Activated CD4-positive, alpha-beta memory T cell treated with anti-CD3 and anti-CD28 coated beads, Interleukin-2, amount 10 ng/mL, durations not matched to agents 7 days and 5 days (primary cell): ENCODE measurements at regions not wholly inside any gene's neighbourhood (a gene's known extent, or its start where the extent isn't known, plus 50 kb on each side); places are given as distances from the start of the nearest gene placed in this dataset.
"Not testable (repeated sequence)": the region's sequence is repeated elsewhere in the genome, so short reads cannot be mapped to it uniquely, and the experiment has no call there.

Experiments
- CTCF ChIA-PET: fragments of 350-600 bp; sonication (Branson Sonifier 250); formaldehyde crosslinking; loops from one replicate; lab custom pipeline; 2021; ENCODE audit warnings: antibody characterized with exemption, inconsistent platforms; lab: Charles Lee
- POLR2A ChIA-PET: fragments of 350-600 bp; sonication (Branson Sonifier 250); formaldehyde crosslinking; loops from one replicate; lab custom pipeline; 2021; ENCODE audit warnings: antibody characterized with exemption; lab: Charles Lee
- DNase-seq: peaks from one replicate; pipeline ENCODE4 v3.0.0-alpha.2; 2020
- H3K27ac Mint-ChIP-seq: one replicate; pipeline ENCODE4 v1.8.0; 2021; ENCODE audit warnings: mild to moderate bottlenecking, mixed read lengths
- H3K27me3 Mint-ChIP-seq: one replicate; pipeline ENCODE4 v1.8.0; 2021; ENCODE audit warnings: mixed read lengths
- H3K36me3 Mint-ChIP-seq: one replicate; pipeline ENCODE4 v1.8.0; 2021; ENCODE audit warnings: low read depth, mixed read lengths
- H3K4me1 Mint-ChIP-seq: one replicate; pipeline ENCODE4 v1.8.0; 2021; ENCODE audit warnings: mixed read lengths
- H3K4me3 Mint-ChIP-seq: one replicate; pipeline ENCODE4 v1.8.0; 2021; ENCODE audit warnings: mild to moderate bottlenecking, mixed read lengths
- H3K9me3 Mint-ChIP-seq: one replicate; pipeline ENCODE4 v1.8.0; 2021; ENCODE audit warnings: mixed read lengths

DNA sequence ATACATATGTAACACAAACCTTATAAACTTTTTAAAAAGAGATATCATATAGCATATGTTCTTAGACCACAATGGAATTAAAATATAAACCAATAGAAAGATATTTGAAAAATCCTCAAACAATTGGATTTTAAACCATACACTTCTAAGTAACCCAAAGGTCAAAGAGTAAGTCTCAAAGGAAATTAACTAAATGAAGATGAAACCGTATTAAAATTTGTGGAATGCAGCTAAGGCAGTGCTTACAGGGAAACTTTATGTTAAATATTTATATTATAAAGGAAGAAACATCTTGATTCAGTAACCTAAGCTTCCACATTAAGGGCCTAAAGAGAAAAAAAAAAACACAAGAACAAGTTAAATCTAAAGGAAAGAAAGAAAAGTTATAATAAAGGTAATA is 966.1 kb downstream of the SLC4A3 start:
- no peaks in the 10 kb centered on the region for H3K36me3 Mint-ChIP-seq
- ChIA-PET POLR2A (no interaction called here), CTCF (no interaction called here)

DNA sequence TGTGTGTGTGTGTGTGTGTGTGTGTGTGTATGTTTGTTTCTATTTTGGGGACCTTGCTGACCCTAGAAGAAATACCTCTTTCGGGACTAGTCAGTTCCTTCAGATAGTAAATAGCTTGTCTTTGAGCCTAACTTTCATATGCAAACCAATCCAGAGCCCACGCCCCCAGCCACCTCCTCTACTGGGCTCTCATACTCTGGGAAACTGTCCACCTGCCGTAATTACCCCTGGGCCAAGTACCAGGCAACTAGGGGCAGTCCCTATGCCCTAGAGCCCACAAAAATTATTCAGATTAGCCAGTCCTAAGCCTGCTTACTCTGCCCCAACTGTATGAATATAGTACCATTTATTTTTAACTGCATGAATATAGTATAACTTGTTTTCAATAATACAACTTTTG is 970.4 kb downstream of the EPHA4 start:
- no peak for DNase-seq
- H3K4me1 Mint-ChIP-seq: no peaks in the 10 kb centered on the region
- no peak overlapping the region for H3K27ac Mint-ChIP-seq
- ChIA-PET POLR2A (no interaction called here), CTCF (no interaction called here)
- no peak overlapping the region for H3K4me3 Mint-ChIP-seq
- no peaks in the 10 kb centered on the region for H3K27me3 Mint-ChIP-seq
- H3K36me3 Mint-ChIP-seq: no peaks in the 10 kb centered on the region
- H3K9me3 Mint-ChIP-seq: no peaks in the 10 kb centered on the region

More for the DNA sequence above, 966.1 kb downstream of the SLC4A3 start:
- H3K4me3 Mint-ChIP-seq: no peak overlapping the region
- no peak for DNase-seq
- H3K4me1 Mint-ChIP-seq: no peaks in the 10 kb centered on the region
- no peaks in the 10 kb centered on the region for H3K9me3 Mint-ChIP-seq
- no peaks in the 10 kb centered on the region for H3K27me3 Mint-ChIP-seq
- H3K27ac Mint-ChIP-seq: no peak overlapping the region

DNA sequence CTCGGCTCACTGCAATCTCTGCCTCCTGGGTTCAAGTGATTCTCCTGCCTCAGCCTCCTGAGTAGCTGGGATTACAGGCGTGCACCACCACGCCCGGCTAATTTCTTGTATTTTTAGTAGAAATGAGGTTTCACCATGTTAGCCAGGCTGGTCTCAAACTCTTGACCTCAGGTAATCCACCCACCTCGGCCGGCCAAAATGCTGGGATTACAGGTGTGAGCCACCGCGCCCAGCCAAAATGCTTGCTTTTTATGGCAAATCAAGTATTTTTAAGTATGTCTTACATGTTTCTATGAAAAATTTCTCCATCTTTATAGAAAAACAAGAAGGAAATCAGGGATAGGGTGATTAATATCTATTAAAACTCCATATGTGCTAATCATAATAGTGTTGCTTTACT is 959.1 kb downstream of the EPHA4 start:
- H3K36me3 Mint-ChIP-seq, H3K9me3 Mint-ChIP-seq, DNase-seq, H3K4me1 Mint-ChIP-seq, H3K27me3 Mint-ChIP-seq, H3K27ac Mint-ChIP-seq, POLR2A ChIA-PET, CTCF ChIA-PET, H3K4me3 Mint-ChIP-seq: not testable (repeated sequence)

DNA sequence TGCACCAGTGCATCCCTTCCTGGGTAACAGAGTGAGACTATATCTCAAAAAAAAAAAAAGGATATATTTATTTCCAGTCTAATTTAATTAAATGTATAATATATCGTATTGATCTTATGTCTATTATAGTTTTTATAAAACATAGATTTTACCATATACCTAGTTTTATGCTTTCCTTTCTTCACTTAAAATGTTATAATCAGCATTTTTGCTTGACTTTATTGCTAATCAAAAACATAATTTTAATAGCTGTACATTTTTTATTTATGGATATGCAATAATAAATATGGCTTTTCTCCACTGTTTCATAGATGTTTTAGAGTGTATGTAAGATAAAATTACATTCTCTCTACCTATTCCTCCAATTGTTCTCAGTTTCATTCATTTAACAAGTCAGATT is 958.0 kb downstream of the EPHA4 start:
- Mint-ChIP-seq H3K4me1 (no peaks in the 10 kb centered on the region), H3K4me3 (no peak overlapping the region), H3K27me3 (no peaks in the 10 kb centered on the region), H3K9me3 (no peaks in the 10 kb centered on the region), H3K36me3 (no peaks in the 10 kb centered on the region), H3K27ac (no peak overlapping the region)
- no peak for DNase-seq
- CTCF ChIA-PET: no interaction called here
- POLR2A ChIA-PET: no interaction called here

DNA sequence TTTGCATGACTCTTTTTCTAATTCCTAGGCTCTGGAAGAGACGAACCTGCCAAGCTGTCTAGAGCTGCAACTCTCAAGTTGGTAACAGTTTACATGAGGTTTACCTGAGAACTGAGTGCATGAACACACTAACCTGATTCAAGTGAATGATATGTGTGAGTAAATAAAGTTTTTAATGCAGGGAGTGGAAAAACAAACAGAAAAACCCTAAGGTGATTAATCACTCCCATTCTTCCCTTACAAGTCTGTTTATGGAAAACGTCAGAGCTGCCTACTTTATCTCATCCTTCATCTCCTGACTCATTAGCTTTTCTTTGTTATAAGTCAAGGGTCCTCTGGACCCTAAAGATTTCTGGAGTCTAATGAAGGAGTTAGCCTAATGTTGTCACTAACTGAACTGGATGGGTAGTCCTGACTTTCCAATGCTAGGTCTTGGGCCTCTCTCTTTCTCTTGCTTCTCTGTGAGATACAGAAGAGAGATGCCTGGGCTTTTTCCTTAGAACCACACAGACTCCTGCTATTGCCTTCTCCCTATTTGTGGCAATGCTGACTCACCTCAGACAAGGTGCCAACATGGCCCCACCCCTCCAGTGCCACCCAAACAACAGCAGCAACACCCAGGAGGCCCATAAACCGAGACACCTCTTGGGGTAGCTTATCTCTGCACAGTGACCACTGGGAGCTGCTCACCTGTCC is 952.4 kb downstream of the EPHA4 start:
- Mint-ChIP-seq H3K27ac (no peak overlapping the region), H3K27me3 (no peaks in the 10 kb centered on the region), H3K4me3 (no peak overlapping the region), H3K36me3 (no peaks in the 10 kb centered on the region), H3K4me1 (no peaks in the 10 kb centered on the region), H3K9me3 (no peaks in the 10 kb centered on the region)
- POLR2A ChIA-PET: no interaction called here
- no peak for DNase-seq
- CTCF ChIA-PET: no interaction called here

DNA sequence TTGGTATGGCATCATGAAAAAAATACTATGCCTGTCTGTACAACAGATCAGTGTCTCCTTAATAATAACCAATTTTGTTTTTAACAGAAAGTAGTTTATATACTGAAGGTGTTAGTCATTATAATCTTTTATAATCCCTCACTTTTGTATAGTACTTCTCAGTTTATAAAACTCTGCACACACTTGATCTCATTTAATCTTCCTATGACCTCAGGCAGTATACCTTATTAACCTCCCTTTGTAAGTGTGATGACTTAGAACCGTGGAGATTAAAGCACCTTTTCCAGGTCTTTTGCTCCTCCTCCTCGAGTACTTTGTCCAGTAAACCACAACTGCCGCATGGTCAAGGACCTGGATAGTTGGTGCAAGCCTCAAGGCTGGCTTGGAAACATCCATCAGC is 945.5 kb downstream of the EPHA4 start:
- H3K4me1 Mint-ChIP-seq: no peaks in the 10 kb centered on the region
- H3K9me3 Mint-ChIP-seq: no peaks in the 10 kb centered on the region
- H3K27ac Mint-ChIP-seq: no peak overlapping the region
- POLR2A ChIA-PET: no interaction called here
- no peak overlapping the region for H3K4me3 Mint-ChIP-seq
- no peaks in the 10 kb centered on the region for H3K36me3 Mint-ChIP-seq
- DNase-seq: no peak
- no peaks in the 10 kb centered on the region for H3K27me3 Mint-ChIP-seq
- CTCF ChIA-PET: no interaction called here

DNA sequence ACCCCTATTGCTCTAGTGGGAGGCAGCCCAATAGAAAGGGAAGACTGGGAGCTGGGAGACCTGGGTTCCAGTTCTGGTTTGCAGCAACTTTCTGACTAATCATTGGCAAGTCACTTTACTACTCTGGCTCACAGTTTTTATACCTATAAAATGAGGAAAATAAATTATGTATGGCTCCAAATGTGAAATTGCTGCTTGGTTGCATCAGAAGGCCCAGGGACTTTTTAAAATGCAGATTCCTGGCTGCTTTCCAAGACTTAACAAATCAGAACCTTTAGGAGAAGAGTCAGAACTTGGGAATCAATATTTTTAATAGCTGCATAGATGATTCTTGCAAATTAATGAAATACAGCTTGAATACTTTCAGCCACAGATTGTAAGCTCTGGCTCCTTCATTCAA is 943.9 kb downstream of the EPHA4 start:
- Mint-ChIP-seq H3K27ac (no peak overlapping the region), H3K4me3 (no peak overlapping the region), H3K36me3 (no peaks in the 10 kb centered on the region), H3K9me3 (no peaks in the 10 kb centered on the region), H3K27me3 (no peaks in the 10 kb centered on the region), H3K4me1 (no peaks in the 10 kb centered on the region)
- ChIA-PET CTCF (no interaction called here), POLR2A (no interaction called here)
- DNase-seq: no peak

DNA sequence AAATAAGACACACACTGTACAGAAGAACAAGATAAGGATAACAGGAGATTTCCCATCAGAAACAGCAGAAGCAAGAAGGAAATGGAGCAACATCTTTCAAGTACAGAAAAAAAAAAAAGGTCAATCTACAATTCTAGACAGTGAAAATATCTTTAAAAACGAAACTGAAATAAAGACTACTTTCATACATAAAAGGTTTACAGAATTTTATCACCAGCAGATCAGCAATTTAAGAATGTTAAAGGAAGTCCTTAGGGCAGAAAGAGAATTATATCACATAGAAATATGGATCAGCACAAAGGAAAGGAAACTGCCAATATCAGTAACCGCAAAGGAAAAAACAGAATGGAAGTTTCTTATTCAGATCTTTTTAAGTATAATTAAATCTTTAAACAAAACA is 931.0 kb downstream of the EPHA4 start:
- H3K27me3 Mint-ChIP-seq: no peaks in the 10 kb centered on the region
- CTCF ChIA-PET: no interaction called here
- no peaks in the 10 kb centered on the region for H3K9me3 Mint-ChIP-seq
- peaks cover 4% of the 10 kb centered on the region for H3K4me1 Mint-ChIP-seq
- H3K36me3 Mint-ChIP-seq: no peaks in the 10 kb centered on the region
- H3K27ac Mint-ChIP-seq: no peak overlapping the region
- POLR2A ChIA-PET: no interaction called here
- no peak overlapping the region for H3K4me3 Mint-ChIP-seq
- no peak for DNase-seq

DNA sequence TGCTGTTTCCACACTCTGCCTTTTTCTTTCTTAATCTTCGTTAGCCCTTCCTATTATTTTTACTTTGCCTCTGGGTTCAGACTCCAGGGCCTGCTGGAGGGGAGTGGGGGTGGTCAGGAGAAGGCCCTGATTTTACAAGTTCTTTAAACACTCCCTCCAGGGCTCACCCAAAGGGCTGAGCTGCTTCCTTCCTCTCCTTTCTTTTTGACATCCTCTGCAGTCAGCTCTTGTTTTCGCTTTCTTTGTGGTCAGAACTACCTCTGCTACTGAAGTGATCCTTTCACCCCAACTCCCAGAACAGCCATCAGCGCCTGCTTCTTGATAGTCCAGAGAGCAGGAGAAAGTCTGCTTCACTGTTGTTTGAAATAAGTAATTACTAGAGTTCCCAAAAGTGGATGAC is 925.7 kb downstream of the EPHA4 start:
- peaks cover 4% of the 10 kb centered on the region for H3K4me1 Mint-ChIP-seq
- CTCF ChIA-PET: no interaction called here
- no peaks in the 10 kb centered on the region for H3K9me3 Mint-ChIP-seq
- H3K4me3 Mint-ChIP-seq: no peak overlapping the region
- no peak for DNase-seq
- POLR2A ChIA-PET: no interaction called here
- no peaks in the 10 kb centered on the region for H3K27me3 Mint-ChIP-seq
- H3K27ac Mint-ChIP-seq: no peak overlapping the region
- no peaks in the 10 kb centered on the region for H3K36me3 Mint-ChIP-seq

DNA sequence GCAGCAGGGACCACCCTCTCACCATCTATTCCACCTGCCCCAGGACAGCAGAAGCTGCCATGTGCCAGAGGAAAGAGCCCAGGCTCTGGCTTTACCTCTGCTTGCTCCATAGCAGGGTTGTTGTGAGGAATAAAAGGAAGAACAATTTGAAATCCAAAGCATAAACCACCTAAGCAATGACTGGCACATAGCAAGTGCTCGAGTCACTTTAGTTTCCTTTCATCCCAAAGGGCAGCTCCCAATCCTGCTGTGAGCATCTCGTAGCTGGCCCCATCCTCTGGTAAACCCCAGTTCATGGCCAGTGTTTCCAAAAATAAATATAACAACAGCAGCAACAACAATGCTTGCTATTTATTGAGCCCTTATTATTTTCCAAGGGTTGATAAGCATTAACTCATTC is 923.5 kb downstream of the EPHA4 start:
- Mint-ChIP-seq H3K27ac (no peak overlapping the region), H3K36me3 (no peaks in the 10 kb centered on the region), H3K4me1 (peaks cover 4% of the 10 kb centered on the region), H3K4me3 (no peak overlapping the region), H3K9me3 (no peaks in the 10 kb centered on the region), H3K27me3 (no peaks in the 10 kb centered on the region)
- CTCF ChIA-PET: no interaction called here
- no peak for DNase-seq
- POLR2A ChIA-PET: no interaction called here

DNA sequence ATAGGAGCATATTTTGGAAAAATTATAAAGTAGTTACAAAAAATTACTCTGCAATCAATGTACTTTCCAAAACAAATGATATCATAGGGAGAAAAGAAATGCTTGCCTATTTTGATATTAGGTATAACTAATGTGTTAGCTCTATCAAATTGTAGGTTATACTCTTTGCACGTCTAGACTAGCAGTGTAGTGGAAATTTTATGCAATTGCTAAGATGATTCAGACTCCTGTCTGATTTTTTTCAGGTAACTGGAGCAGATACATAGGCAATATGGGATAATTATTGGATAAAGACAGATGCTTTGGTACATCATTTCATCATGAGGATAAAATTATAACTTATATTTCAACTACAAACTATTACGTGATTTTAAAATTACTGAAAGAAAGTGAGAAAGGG is 918.3 kb downstream of the EPHA4 start:
- Mint-ChIP-seq H3K36me3 (no peaks in the 10 kb centered on the region), H3K9me3 (no peaks in the 10 kb centered on the region)
- CTCF ChIA-PET: no interaction called here

DNA sequence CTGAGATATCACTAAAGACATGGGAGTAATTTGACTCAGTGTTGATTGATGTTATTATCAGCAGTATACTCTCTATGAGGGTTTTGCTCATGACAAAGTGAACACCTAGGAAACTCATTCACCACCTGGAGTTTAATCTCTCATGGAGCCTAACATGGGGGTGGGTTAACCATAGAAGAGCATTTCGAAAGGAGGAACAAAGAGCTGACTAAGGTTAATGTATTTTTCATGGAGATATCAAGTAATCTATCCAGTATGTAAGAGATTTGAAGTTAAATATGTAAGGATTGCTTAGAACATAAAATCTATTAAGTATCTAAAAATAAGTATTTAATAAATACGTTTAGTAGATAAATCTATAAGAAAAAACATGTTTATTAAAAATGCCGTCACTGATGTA is 917.8 kb downstream of the EPHA4 start:
- Mint-ChIP-seq H3K9me3 (no peaks in the 10 kb centered on the region), H3K27ac (no peak overlapping the region), H3K36me3 (no peaks in the 10 kb centered on the region), H3K4me3 (no peak overlapping the region), H3K4me1 (no peaks in the 10 kb centered on the region), H3K27me3 (no peaks in the 10 kb centered on the region)
- POLR2A ChIA-PET: no interaction called here
- CTCF ChIA-PET: no interaction called here
- no peak for DNase-seq

More for the DNA sequence above, 918.3 kb downstream of the EPHA4 start:
- H3K27me3 Mint-ChIP-seq: no peaks in the 10 kb centered on the region
- no peak overlapping the region for H3K4me3 Mint-ChIP-seq
- POLR2A ChIA-PET: no interaction called here
- H3K27ac Mint-ChIP-seq: no peak overlapping the region
- H3K4me1 Mint-ChIP-seq: no peaks in the 10 kb centered on the region
- no peak for DNase-seq

DNA sequence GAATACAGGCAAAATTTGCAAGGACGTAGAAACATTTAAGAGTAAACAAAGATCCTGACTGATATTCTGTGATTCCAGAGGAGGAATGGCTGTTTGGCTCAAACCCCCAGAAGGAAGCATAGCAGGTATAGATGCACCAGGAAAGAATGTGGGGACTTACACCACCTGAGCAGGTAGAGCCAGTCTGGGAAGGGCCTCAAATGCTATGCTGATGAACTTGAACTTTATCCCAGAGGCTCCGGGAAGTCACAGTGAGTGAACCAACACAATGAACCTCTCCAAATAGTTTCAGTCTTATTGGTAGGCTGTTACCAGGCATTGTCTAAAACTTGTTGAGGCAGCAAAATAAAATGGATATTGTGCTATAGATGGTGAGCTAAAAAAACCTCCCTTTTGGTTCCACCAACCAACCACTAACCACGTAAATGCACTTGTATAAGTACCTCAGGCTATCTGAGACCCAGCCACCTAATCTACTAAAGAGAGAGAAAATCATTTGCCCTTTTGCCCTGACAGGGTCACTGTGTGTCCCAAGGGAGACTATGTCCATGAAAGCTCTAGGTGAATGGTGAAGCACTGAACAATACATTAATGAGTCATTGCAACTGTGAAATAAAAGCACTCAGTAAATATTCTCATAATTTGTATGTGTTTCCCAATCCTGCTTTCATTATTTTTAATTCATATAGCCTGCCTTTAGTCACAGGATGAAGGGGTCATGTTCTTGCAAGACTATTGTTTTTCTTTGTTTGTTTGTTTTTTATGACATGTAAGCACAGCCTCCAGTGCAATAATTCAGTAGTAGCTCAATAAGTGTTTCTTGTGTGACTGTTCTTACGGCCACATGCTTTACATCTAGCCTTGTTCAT is 911.6 kb downstream of the EPHA4 start:
- H3K4me1 Mint-ChIP-seq: no peaks in the 10 kb centered on the region
- no peaks in the 10 kb centered on the region for H3K36me3 Mint-ChIP-seq
- H3K9me3 Mint-ChIP-seq: no peaks in the 10 kb centered on the region
- H3K4me3 Mint-ChIP-seq: no peak overlapping the region
- H3K27ac Mint-ChIP-seq: no peak overlapping the region
- CTCF ChIA-PET: no interaction called here
- no peak for DNase-seq
- no peaks in the 10 kb centered on the region for H3K27me3 Mint-ChIP-seq
- POLR2A ChIA-PET: no interaction called here

DNA sequence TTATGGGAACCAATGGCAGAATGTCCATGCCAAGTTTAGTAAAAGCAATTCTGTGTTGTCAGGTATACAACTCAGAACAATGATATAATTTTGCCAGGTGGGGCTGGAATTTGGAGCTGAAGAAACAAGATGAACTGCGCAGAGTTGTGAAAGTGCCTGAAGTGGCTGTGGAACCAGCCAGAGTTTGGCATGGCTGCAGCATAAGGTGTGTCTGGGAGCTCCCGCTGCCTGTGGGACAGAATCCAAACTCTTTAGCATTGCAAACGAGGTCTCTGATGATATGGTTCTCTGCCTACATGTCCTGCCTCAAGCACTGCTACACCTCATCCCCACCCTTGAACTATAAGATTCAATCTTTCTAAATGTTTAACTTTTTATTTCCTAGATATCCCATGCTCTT is 909.7 kb downstream of the EPHA4 start:
- Mint-ChIP-seq H3K4me1 (no peaks in the 10 kb centered on the region), H3K27ac (no peak overlapping the region), H3K9me3 (no peaks in the 10 kb centered on the region), H3K27me3 (no peaks in the 10 kb centered on the region), H3K4me3 (no peak overlapping the region), H3K36me3 (no peaks in the 10 kb centered on the region)
- CTCF ChIA-PET: no interaction called here
- POLR2A ChIA-PET: no interaction called here
- DNase-seq: no peak
